HepG2 (cell line): ENCODE measurements at regions not wholly inside any gene's neighbourhood (a gene's known extent, or its start where the extent isn't known, plus 50 kb on each side); places are given as distances from the start of the nearest gene placed in this dataset.

Experiments
- ATRX ChIP-seq: sonication (generic); formaldehyde crosslinking; IDR thresholded peaks from 2 replicates; pipeline ENCODE4 v1.4.0; 2020; ENCODE audit warnings: missing genetic modification reagents, borderline replicate concordance
- BRD4 ChIP-seq: sonication (generic); formaldehyde crosslinking; IDR thresholded peaks from 2 replicates; pipeline ENCODE4 v1.4.0; 2020; ENCODE audit warnings: missing genetic modification reagents
- BRF2 ChIP-seq: sonication (generic); formaldehyde crosslinking; IDR thresholded peaks from 2 replicates; pipeline ENCODE4 v1.8.1; 2022; ENCODE audit warnings: mild to moderate bottlenecking, missing genetic modification reagents
- CBX2 ChIP-seq, 2 experiments: fragments of 200-600 bp in 1 of 2; sonication (generic); formaldehyde crosslinking in 1 of 2; IDR thresholded peaks; 2 replicates each; pipeline versions ENCODE4 v1.7.0 to v1.8.1; 2018 to 2022; ENCODE audit warnings: low read depth in 2 of 2, low read length in 1 of 2, mild to moderate bottlenecking in 1 of 2, missing genetic modification reagents in 1 of 2
- DMAP1 ChIP-seq: IDR thresholded peaks from 2 replicates; pipeline ENCODE4 v1.6.1; 2016
- DNMT3B ChIP-seq: conservative IDR thresholded peaks from 2 replicates; pipeline ENCODE4 v1.6.1; 2016; ENCODE audit warnings: missing biosample characterization, control low read depth
- ETS1 ChIP-seq: sonication (generic); formaldehyde crosslinking; IDR thresholded peaks from 2 replicates; pipeline ENCODE4 v1.4.0; 2020; ENCODE audit warnings: missing genetic modification reagents
- FOXO1 ChIP-seq: sonication (generic); formaldehyde crosslinking; IDR thresholded peaks from 2 replicates; pipeline ENCODE4 v1.4.0; 2020; ENCODE audit warnings: missing genetic modification reagents
- MBD4 ChIP-seq: IDR thresholded peaks from 2 replicates; pipeline ENCODE4 v1.6.1; 2012; ENCODE audit warnings: low read length, inconsistent platforms, borderline replicate concordance
- SALL1 ChIP-seq: sonication (generic); formaldehyde crosslinking; IDR thresholded peaks from 2 replicates; pipeline ENCODE4 v1.8.0; 2022; ENCODE audit warnings: mild to moderate bottlenecking, missing genetic modification reagents
- STAT5B ChIP-seq: sonication (generic); formaldehyde crosslinking; IDR thresholded peaks from 2 replicates; pipeline ENCODE4 v1.4.0; 2020; ENCODE audit warnings: missing genetic modification reagents
- TFDP1 ChIP-seq: IDR thresholded peaks from 2 replicates; pipeline ENCODE4 v1.6.1; 2016; ENCODE audit warnings: missing compliant biosample characterization, missing genetic modification reagents, borderline replicate concordance
- USF2 ChIP-seq, 2 experiments: sonication (generic) in 1 of 2; formaldehyde crosslinking in 1 of 2; IDR thresholded peaks; 2 replicates each; pipeline versions ENCODE4 v1.5.1 to v1.6.1; 2011 to 2020; ENCODE audit warnings: borderline replicate concordance in 1 of 2, low read depth in 1 of 2, low read length in 1 of 2, mild to moderate bottlenecking in 1 of 2, missing genetic modification reagents in 1 of 2, moderate library complexity in 1 of 2
- ZFY ChIP-seq: sonication (generic); formaldehyde crosslinking; IDR thresholded peaks from 2 replicates; pipeline ENCODE4 v1.4.0; 2020; ENCODE audit warnings: missing genetic modification reagents
- ZNF160 ChIP-seq: sonication (generic); formaldehyde crosslinking; IDR thresholded peaks from 2 replicates; pipeline ENCODE4 v1.8.0; 2022; ENCODE audit warnings: mild to moderate bottlenecking, inconsistent platforms, missing genetic modification reagents
- ZNF329 ChIP-seq: sonication (generic); formaldehyde crosslinking; IDR thresholded peaks from 2 replicates; pipeline ENCODE4 v1.9.0; 2021; ENCODE audit warnings: low read depth, mild to moderate bottlenecking, missing genetic modification reagents
- ZNF501 ChIP-seq: sonication (generic); formaldehyde crosslinking; IDR thresholded peaks from 2 replicates; pipeline ENCODE4 v1.5.1; 2020; ENCODE audit warnings: mild to moderate bottlenecking, moderate library complexity, missing genetic modification reagents
- ZNF543 ChIP-seq: sonication (generic); formaldehyde crosslinking; IDR thresholded peaks from 2 replicates; pipeline ENCODE4 v1.4.0; 2020; ENCODE audit warnings: mild to moderate bottlenecking, missing genetic modification reagents
- ZNF546 ChIP-seq: sonication (generic); formaldehyde crosslinking; conservative IDR thresholded peaks from 2 replicates; pipeline ENCODE4 v1.8.1; 2023; ENCODE audit warnings: mild to moderate bottlenecking, missing genetic modification reagents
- ZNF672 ChIP-seq: sonication (generic); formaldehyde crosslinking; IDR thresholded peaks from 2 replicates; pipeline ENCODE4 v1.8.1; 2022; ENCODE audit warnings: missing genetic modification reagents
- ZNF777 ChIP-seq: sonication (generic); formaldehyde crosslinking; IDR thresholded peaks from 2 replicates; pipeline ENCODE4 v1.4.0; 2020; ENCODE audit warnings: missing genetic modification reagents
- ZNF800 ChIP-seq: sonication (generic); formaldehyde crosslinking; IDR thresholded peaks from 2 replicates; pipeline ENCODE4 v1.4.0; 2020; ENCODE audit warnings: missing genetic modification reagents
- ZNF816 ChIP-seq: sonication (generic); formaldehyde crosslinking; IDR thresholded peaks from 2 replicates; pipeline ENCODE4 v1.8.0; 2022; ENCODE audit warnings: missing genetic modification reagents, mild to moderate bottlenecking, borderline replicate concordance

- no peak for TF ChIP-seq TFDP1 (CRISPR knock-in tag)
- no peak for TF ChIP-seq USF2 (IDR thresholded peaks at IDR 0.05; ENCODE audit: low read depth, low read length)
- TF ChIP-seq USF2 (CRISPR knock-in tag; IDR thresholded peaks at IDR 0.05; ENCODE audit: borderline replicate concordance) = no peak
- no peak for TF ChIP-seq SALL1
- TF ChIP-seq FOXO1 (CRISPR knock-in tag) = no peak
- TF ChIP-seq BRD4 (CRISPR knock-in tag) = no peak
- TF ChIP-seq MBD4 = no peak
- no peak for TF ChIP-seq ZNF543 (CRISPR knock-in tag)
- no peak for TF ChIP-seq ZNF546 (CRISPR knock-in tag)
- 0 out of 2 replicates have a peak, but pooled peaks have one; percentile 19 for TF ChIP-seq ZNF800
- no peak for TF ChIP-seq ZFY (CRISPR knock-in tag)
- TF ChIP-seq ZNF329 (CRISPR knock-in tag) = no peak
- no peak for TF ChIP-seq DMAP1 (CRISPR knock-in tag)
- no peak for TF ChIP-seq ZNF501 (CRISPR knock-in tag)
- TF ChIP-seq ETS1 (CRISPR knock-in tag) = no peak
- peak; percentile 96 for TF ChIP-seq CBX2 (IDR thresholded peaks at IDR 0.05; ENCODE audit: low read depth, low read length)
- 0 out of 2 replicates have a peak, but pooled peaks have one; percentile 43 for TF ChIP-seq CBX2 (CRISPR knock-in tag; IDR thresholded peaks at IDR 0.05; ENCODE audit: low read depth)
- no peak for TF ChIP-seq DNMT3B
- no peak for TF ChIP-seq BRF2
- no peak for TF ChIP-seq STAT5B (CRISPR knock-in tag)
- TF ChIP-seq ZNF160 (CRISPR knock-in tag) = no peak
- no peak for TF ChIP-seq ZNF816
- no peak for TF ChIP-seq ATRX
- no peak for TF ChIP-seq ZNF672
- TF ChIP-seq ZNF777 = peak; percentile 49; the same call in 1 of the 2 replicates
Measured at GRCh38 chr13:94967183-94968039, 255.1 kb upstream of the SOX21 start (continued).
